Mesenchymal stem cell (in vitro differentiated cells and primary cell): ENCODE measurements at regions not wholly inside any gene's neighbourhood (a gene's known extent, or its start where the extent isn't known, plus 50 kb on each side); places are given as distances from the start of the nearest gene placed in this dataset.

Experiments used
- DNase-seq: peaks from one replicate; pipeline ENCODE4 v3.0.0-alpha.2; 2013
- H2AFZ ChIP-seq: one replicate; pipeline ENCODE4 v1.6.1; 2013; ENCODE audit warnings: low read depth, mild to moderate bottlenecking, control low read depth, inconsistent platforms, low read length, moderate library complexity
- H2AK5ac ChIP-seq: 2 replicates; pipeline ENCODE4 v1.6.1; 2013; ENCODE audit warnings: low read length, moderate library complexity, mild to moderate bottlenecking, inconsistent platforms; ENCODE audit not compliant: severe bottlenecking
- H2BK120ac ChIP-seq: one replicate; pipeline ENCODE4 v1.6.1; 2013; ENCODE audit warnings: low read depth, mild to moderate bottlenecking, inconsistent platforms, low read length, moderate library complexity
- H2BK12ac ChIP-seq, 2 experiments: one replicate each; pipeline ENCODE4 v1.6.1; 2013; ENCODE audit warnings: inconsistent platforms in 2 of 2, low read length in 2 of 2, mild to moderate bottlenecking in 2 of 2, moderate library complexity in 2 of 2, control low read depth in 1 of 2
- H2BK15ac ChIP-seq: one replicate; pipeline ENCODE4 v1.6.1; 2013; ENCODE audit warnings: mild to moderate bottlenecking, low read depth, inconsistent platforms; ENCODE audit not compliant: poor library complexity, severe bottlenecking
- H2BK5ac ChIP-seq: 2 replicates; pipeline ENCODE4 v1.6.1; 2013; ENCODE audit warnings: low read depth, mild to moderate bottlenecking, low read length, control low read depth, inconsistent platforms; ENCODE audit not compliant: poor library complexity, severe bottlenecking
- H3K14ac ChIP-seq, 2 experiments: one replicate each; pipeline ENCODE4 v1.6.1; 2013; ENCODE audit warnings: inconsistent platforms in 2 of 2, low read length in 2 of 2, control low read depth in 1 of 2, mild to moderate bottlenecking in 1 of 2, moderate library complexity in 1 of 2
- H3K18ac ChIP-seq, 2 experiments: one replicate each; pipeline ENCODE4 v1.6.1; 2013; ENCODE audit warnings: inconsistent platforms in 2 of 2, low read length in 2 of 2, control low read depth in 1 of 2, low read depth in 1 of 2, mild to moderate bottlenecking in 1 of 2
- H3K23ac ChIP-seq, 2 experiments: one replicate each; pipeline ENCODE4 v1.6.1; 2013; ENCODE audit warnings: inconsistent platforms in 2 of 2, low read length in 2 of 2, mild to moderate bottlenecking in 2 of 2, moderate library complexity in 2 of 2, control low read depth in 1 of 2
- H3K27ac ChIP-seq: 2 replicates; pipeline ENCODE4 v1.5.1; 2013; ENCODE audit warnings: mild to moderate bottlenecking, moderate library complexity, low read length, control low read depth, inconsistent platforms; ENCODE audit not compliant: poor library complexity, severe bottlenecking
- H3K27me3 ChIP-seq, 2 experiments: 2 replicates each; pipeline versions ENCODE4 v1.6.1 to v1.7.0; 2013; ENCODE audit warnings: low read length in 2 of 2, mild to moderate bottlenecking in 2 of 2, moderate library complexity in 2 of 2, control low read depth in 1 of 2, inconsistent platforms in 1 of 2; ENCODE audit not compliant: control insufficient read depth in 1 of 2, insufficient read depth in 1 of 2
- H3K36me3 ChIP-seq, 2 experiments: 2 replicates each; pipeline versions ENCODE4 v1.6.1 to v1.7.0; 2013; ENCODE audit warnings: low read length in 2 of 2, control low read depth in 1 of 2, inconsistent platforms in 1 of 2, low read depth in 1 of 2, mild to moderate bottlenecking in 1 of 2; ENCODE audit not compliant: insufficient read depth in 2 of 2, control insufficient read depth in 1 of 2
- H3K4ac ChIP-seq, 2 experiments: one replicate each; pipeline ENCODE4 v1.6.1; 2013; ENCODE audit warnings: inconsistent platforms in 2 of 2, low read length in 2 of 2, mild to moderate bottlenecking in 2 of 2, moderate library complexity in 2 of 2, control low read depth in 1 of 2, low read depth in 1 of 2
- H3K4me1 ChIP-seq: 2 replicates; pipeline ENCODE4 v1.6.1; 2013; ENCODE audit warnings: low read depth, low read length, control low read depth; ENCODE audit not compliant: control insufficient read depth, insufficient read depth
- H3K4me2 ChIP-seq: 2 replicates; pipeline ENCODE4 v1.6.1; 2013; ENCODE audit warnings: low read length, mild to moderate bottlenecking, inconsistent platforms; ENCODE audit not compliant: poor library complexity, severe bottlenecking
- H3K4me3 ChIP-seq, 2 experiments: 2 replicates each; pipeline versions ENCODE4 v1.5.1 to v1.7.0; 2013; ENCODE audit warnings: low read length in 2 of 2, mild to moderate bottlenecking in 2 of 2, control low read depth in 1 of 2, low read depth in 1 of 2; ENCODE audit not compliant: insufficient read depth in 1 of 2
- H3K79me1 ChIP-seq: replicated peaks from 2 replicates; pipeline ENCODE4 v1.6.1; 2013; ENCODE audit warnings: mild to moderate bottlenecking, control low read depth, low read length, inconsistent platforms; ENCODE audit not compliant: poor library complexity, severe bottlenecking
- H3K9ac ChIP-seq: 2 replicates; pipeline ENCODE4 v1.7.0; 2013; ENCODE audit warnings: mild to moderate bottlenecking, low read length, moderate library complexity
- H3K9me3 ChIP-seq: 2 replicates; pipeline ENCODE4 v1.7.0; 2013; ENCODE audit warnings: mild to moderate bottlenecking, low read length; ENCODE audit not compliant: control insufficient read depth
- H4K8ac ChIP-seq: one replicate; pipeline ENCODE4 v1.6.1; 2013; ENCODE audit warnings: inconsistent platforms, mild to moderate bottlenecking, low read length, moderate library complexity
- H4K91ac ChIP-seq: one replicate; pipeline ENCODE4 v1.6.1; 2013; ENCODE audit warnings: mild to moderate bottlenecking, low read length, inconsistent platforms
- WGBS: methylation state at CpG from one replicate; pipeline ENCODE4 v1.1.7; 2013; ENCODE audit warnings: mixed read lengths; 5-methylcytosine and 5-hydroxymethylcytosine counted together

DNA sequence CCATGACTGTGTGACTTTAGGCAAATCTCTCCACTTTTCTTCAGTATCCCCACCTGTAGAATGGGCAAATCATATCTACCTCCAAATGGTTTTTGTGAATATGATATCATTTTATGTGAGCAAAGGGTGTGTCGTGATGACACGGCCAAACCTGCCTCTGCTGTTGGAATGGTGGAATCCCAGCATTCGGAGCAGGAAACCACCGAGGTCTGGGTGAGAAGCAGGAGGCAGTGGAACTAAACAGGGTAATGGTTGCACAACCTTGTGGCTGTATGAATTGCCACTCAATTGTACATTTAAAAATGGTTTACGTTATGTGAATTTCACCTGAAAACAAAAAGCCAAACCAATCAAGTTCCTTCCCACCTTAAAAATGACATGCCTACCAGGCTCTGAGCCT, 131.4 kb upstream of the ZMIZ1 start:
- Histone ChIP-seq H2BK15ac (no peak overlapping the region), H3K9me3 (no peaks in the 10 kb centered on the region), H4K91ac (peak overlapping the region; percentile 14), H2BK120ac (peak overlapping the region; percentile 50), H2AK5ac (peak overlapping the region; percentile 54), H3K79me1 (no peaks in the 10 kb centered on the region), H3K4ac (peak overlapping the region in 1 of 2 experiments; percentile 59), H3K4me1 (peaks cover 31% of the 10 kb centered on the region), H2BK12ac (peak overlapping the region; percentile 57 to 93), H4K8ac (peak overlapping the region; percentile 1), H3K18ac (peak overlapping the region; percentile 25 to 66), H3K9ac (no peak overlapping the region), H3K27me3 (peaks cover 0 to 22% of the 10 kb centered on the region in 2 experiments), H2BK5ac (no peak overlapping the region), H2AFZ (no peak overlapping the region), H3K36me3 (no peaks in the 10 kb centered on the region), H3K14ac (peak overlapping the region in 1 of 2 experiments; percentile 86), H3K4me3 (no peak overlapping the region), H3K23ac (no peak overlapping the region), H3K4me2 (no peak overlapping the region), H3K27ac (no peak overlapping the region)
- no peak for DNase-seq
- 87% methylated on average over 5 of the region's 5 CpGs for WGBS

DNA sequence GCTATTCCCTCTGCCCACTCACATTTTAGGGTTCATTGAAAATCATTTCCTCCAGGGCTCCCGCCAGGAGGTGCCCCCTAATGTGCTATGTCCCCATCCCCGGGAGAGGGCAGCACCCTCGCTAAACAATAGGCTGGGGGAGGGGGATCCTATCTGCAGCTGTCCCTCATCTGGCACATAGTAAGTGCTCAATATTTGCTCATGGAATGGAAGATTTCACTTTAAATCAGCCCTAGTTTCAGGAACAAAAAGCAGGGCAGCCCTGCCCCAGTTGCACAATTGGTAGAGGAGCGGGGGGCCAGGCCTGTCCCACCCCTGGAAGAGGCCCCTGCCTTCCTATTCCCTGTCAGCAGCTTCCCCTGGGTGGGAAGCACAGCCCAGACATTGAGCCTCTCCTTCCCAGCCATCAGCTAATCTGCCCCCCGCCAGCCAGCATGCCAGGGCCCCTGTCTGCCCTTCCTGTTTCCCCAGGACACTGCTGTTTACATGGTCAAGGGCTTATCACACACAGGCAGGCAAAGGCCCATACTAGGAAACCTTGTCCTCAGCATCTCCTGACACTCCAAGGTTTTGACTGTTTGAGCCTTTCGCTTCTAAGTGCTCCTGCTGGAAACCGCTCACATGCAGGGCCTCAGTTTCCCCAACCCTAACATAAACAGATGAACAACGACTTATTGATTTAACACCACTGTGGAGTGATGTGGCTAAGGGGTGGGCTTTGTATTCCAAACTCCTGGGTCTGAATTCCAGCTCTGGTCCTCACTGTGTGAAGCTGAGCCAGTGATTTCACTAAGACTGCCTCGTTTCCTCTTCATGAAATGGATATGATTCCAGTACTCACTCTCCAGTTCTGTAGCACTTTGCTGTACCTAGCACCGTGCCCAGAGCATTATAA, 130.7 kb upstream of the ZMIZ1 start:
- 60% methylated on average over 10 of the region's 10 CpGs for WGBS
- DNase-seq, result peak; percentile 32

DNA sequence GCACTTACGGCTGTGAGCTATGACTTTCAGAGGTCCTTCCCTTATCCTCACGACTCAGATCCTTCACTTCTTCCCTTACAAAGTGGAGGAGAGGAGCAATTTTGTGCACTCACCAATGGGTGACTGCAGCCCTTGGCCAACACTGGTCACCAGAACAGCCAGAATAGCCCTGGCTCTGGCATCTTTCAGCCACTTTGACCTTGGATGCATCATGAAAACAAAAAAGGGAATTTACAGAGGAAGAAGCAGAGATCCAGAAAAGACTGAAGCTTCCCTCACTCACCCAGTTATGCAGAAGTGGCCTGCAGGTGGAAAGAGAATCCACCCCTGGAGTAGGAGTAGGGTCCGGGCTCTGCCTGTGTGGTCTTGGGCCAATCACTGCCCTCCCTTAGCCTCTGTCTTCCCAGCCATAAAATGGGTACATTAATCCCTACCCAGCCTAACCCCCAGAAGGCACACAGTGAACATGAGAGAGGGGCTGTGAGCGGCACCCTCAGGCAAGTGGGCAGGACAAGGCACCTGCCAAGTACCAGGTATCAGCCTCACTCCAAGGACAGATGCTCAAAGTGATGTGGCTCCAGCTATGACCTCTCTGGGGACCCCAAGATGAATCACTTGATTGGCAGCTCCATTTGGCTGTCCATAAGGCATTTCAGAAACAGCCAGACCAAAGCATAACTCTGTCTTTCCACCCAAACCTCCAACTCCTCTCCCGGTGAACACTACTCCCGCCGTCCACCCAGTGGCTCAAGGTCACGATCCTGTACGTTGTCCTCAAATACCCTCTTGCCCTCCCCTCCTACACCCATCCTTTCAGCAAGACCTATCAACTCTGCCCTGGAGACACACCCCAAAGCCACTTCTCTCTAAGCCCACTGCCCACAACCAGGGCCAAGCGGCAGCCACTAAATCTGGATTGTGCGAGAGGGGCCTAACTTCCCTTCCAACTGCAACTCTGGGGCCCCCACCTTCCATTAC, 129.8 kb upstream of the ZMIZ1 start:
- Histone ChIP-seq H3K4ac (peak overlapping the region in 1 of 2 experiments; percentile 4), H3K27ac (no peak overlapping the region), H3K27me3 (peaks cover 0 to 22% of the 10 kb centered on the region in 2 experiments), H2BK15ac (no peak overlapping the region), H3K4me1 (peaks cover 30% of the 10 kb centered on the region), H3K23ac (no peak overlapping the region), H3K18ac (peak overlapping the region; percentile 0 to 40), H3K9me3 (peaks cover 10% of the 10 kb centered on the region), H3K9ac (no peak overlapping the region), H3K36me3 (no peaks in the 10 kb centered on the region), H2AFZ (no peak overlapping the region), H3K4me2 (no peak overlapping the region), H2BK12ac (peak overlapping the region; percentile 51 to 55), H4K8ac (no peak overlapping the region), H2AK5ac (no peak overlapping the region), H2BK5ac (no peak overlapping the region), H3K4me3 (no peak overlapping the region), H3K79me1 (no peaks in the 10 kb centered on the region), H2BK120ac (no peak overlapping the region), H3K14ac (peak overlapping the region in 1 of 2 experiments; percentile 53), H4K91ac (no peak overlapping the region)
- DNase-seq, result no peak
- 94% methylated on average over 11 of the region's 11 CpGs for WGBS

More for the DNA sequence above, 130.7 kb upstream of the ZMIZ1 start:
- Histone ChIP-seq H2BK12ac (peak overlapping the region; percentile 83 to 93), H2BK5ac (no peak overlapping the region), H3K4me3 (no peak overlapping the region), H3K4me1 (peaks cover 30% of the 10 kb centered on the region), H3K79me1 (no peaks in the 10 kb centered on the region), H2BK15ac (peak overlapping the region; percentile 82), H3K27me3 (peaks cover 0 to 22% of the 10 kb centered on the region in 2 experiments), H3K18ac (peak overlapping the region; percentile 66 to 84), H2AK5ac (peak overlapping the region; percentile 54), H2BK120ac (peak overlapping the region; percentile 50), H3K4ac (peak overlapping the region; percentile 59 to 85), H4K8ac (peak overlapping the region; percentile 59), H3K4me2 (no peak overlapping the region), H4K91ac (peak overlapping the region; percentile 78), H3K27ac (no peak overlapping the region), H3K14ac (peak overlapping the region in 1 of 2 experiments; percentile 64), H3K9me3 (peaks cover 5% of the 10 kb centered on the region), H2AFZ (peak overlapping the region; percentile 20), H3K9ac (no peak overlapping the region), H3K36me3 (no peaks in the 10 kb centered on the region), H3K23ac (peak overlapping the region in 1 of 2 experiments; percentile 43)
